H9 (cell line): ENCODE measurements at regions not wholly inside any gene's neighbourhood (a gene's known extent, or its start where the extent isn't known, plus 50 kb on each side); places are given as distances from the start of the nearest gene placed in this dataset.

Experiments
- DNase-seq: peaks from one replicate; pipeline ENCODE4 v3.0.0-alpha.2; 2017
- H2AFZ ChIP-seq: one replicate; pipeline ENCODE4 v1.6.1; 2013; ENCODE audit warnings: mild to moderate bottlenecking, low read length, control low read depth, moderate library complexity
- H2AK5ac ChIP-seq: 2 replicates; pipeline ENCODE4 v1.6.1; 2013; ENCODE audit warnings: low read length, control low read depth, mixed read lengths; ENCODE audit not compliant: insufficient read length
- H2BK120ac ChIP-seq: one replicate; pipeline ENCODE4 v1.6.1; 2013; ENCODE audit warnings: low read depth, mild to moderate bottlenecking, low read length, control low read depth, inconsistent platforms; ENCODE audit not compliant: poor library complexity, severe bottlenecking
- H2BK12ac ChIP-seq: 2 replicates; pipeline ENCODE4 v1.6.1; 2013; ENCODE audit warnings: low read length, control low read depth, mixed read lengths, low read depth; ENCODE audit not compliant: insufficient read length
- H2BK15ac ChIP-seq: 2 replicates; pipeline ENCODE4 v1.6.1; 2013; ENCODE audit warnings: low read depth, low read length, control low read depth
- H2BK20ac ChIP-seq: one replicate; pipeline ENCODE4 v1.6.1; 2013; ENCODE audit warnings: low read depth, mild to moderate bottlenecking, low read length, control low read depth, inconsistent platforms; ENCODE audit not compliant: poor library complexity, severe bottlenecking
- H2BK5ac ChIP-seq: 2 replicates; pipeline ENCODE4 v1.6.1; 2013; ENCODE audit warnings: low read length, control low read depth, mixed read lengths; ENCODE audit not compliant: insufficient read length
- H3K14ac ChIP-seq: 2 replicates; pipeline ENCODE4 v1.6.1; 2013; ENCODE audit warnings: low read length, control low read depth; ENCODE audit not compliant: insufficient read depth
- H3K18ac ChIP-seq: 2 replicates; pipeline ENCODE4 v1.6.1; 2013; ENCODE audit warnings: low read depth, mild to moderate bottlenecking, mixed read lengths, low read length, control low read depth; ENCODE audit not compliant: insufficient read length
- H3K23ac ChIP-seq: 2 replicates; pipeline ENCODE4 v1.6.1; 2013; ENCODE audit warnings: low read length, control low read depth, mixed read lengths, low read depth; ENCODE audit not compliant: insufficient read length
- H3K23me2 ChIP-seq: 2 replicates; pipeline ENCODE4 v1.6.1; 2013; ENCODE audit warnings: low read depth, mild to moderate bottlenecking, mixed read lengths, low read length, control low read depth; ENCODE audit not compliant: insufficient read length, poor library complexity, severe bottlenecking
- H3K27ac ChIP-seq: 2 replicates; pipeline ENCODE4 v1.5.1; 2013; ENCODE audit warnings: low read length, control low read depth, mixed read lengths, low read depth; ENCODE audit not compliant: insufficient read length
- H3K27me3 ChIP-seq: 2 replicates; pipeline ENCODE4 v1.6.1; 2013; ENCODE audit warnings: low read length, control low read depth, inconsistent platforms; ENCODE audit not compliant: insufficient read depth
- H3K4ac ChIP-seq: 2 replicates; pipeline ENCODE4 v1.6.1; 2013; ENCODE audit warnings: low read depth, mild to moderate bottlenecking, control low read depth, inconsistent platforms, low read length, moderate library complexity
- H3K4me1 ChIP-seq: 2 replicates; pipeline ENCODE4 v1.6.1; 2013; ENCODE audit warnings: low read length, control low read depth, inconsistent platforms; ENCODE audit not compliant: insufficient read depth
- H3K4me2 ChIP-seq: 2 replicates; pipeline ENCODE4 v1.6.1; 2013; ENCODE audit warnings: low read length, control low read depth, mixed read lengths; ENCODE audit not compliant: insufficient read length, insufficient read depth
- H3K56ac ChIP-seq: 2 replicates; pipeline ENCODE4 v1.6.1; 2013; ENCODE audit warnings: low read depth, mild to moderate bottlenecking, mixed read lengths, low read length, control low read depth; ENCODE audit not compliant: insufficient read length
- H3K79me1 ChIP-seq: 2 replicates; pipeline ENCODE4 v1.6.1; 2013; ENCODE audit warnings: low read depth, mild to moderate bottlenecking, moderate library complexity, low read length, control low read depth, inconsistent platforms; ENCODE audit not compliant: insufficient read depth, poor library complexity, severe bottlenecking
- H3K79me2 ChIP-seq: 2 replicates; pipeline ENCODE4 v1.6.1; 2013; ENCODE audit warnings: low read length, control low read depth, inconsistent platforms; ENCODE audit not compliant: insufficient read depth
- H3K9ac ChIP-seq: 2 replicates; pipeline ENCODE4 v1.6.1; 2013; ENCODE audit warnings: low read length, control low read depth, mixed read lengths; ENCODE audit not compliant: insufficient read length; ENCODE audit errors: extremely low read depth
- H3K9me3 ChIP-seq: one replicate; pipeline ENCODE4 v1.6.1; 2013; ENCODE audit warnings: low read depth, low read length, inconsistent platforms; ENCODE audit not compliant: control insufficient read depth
- H3T11ph ChIP-seq: one replicate; pipeline ENCODE4 v1.6.1; 2013; ENCODE audit warnings: mild to moderate bottlenecking, low read length, control low read depth, inconsistent platforms
- H4K20me1 ChIP-seq: one replicate; pipeline ENCODE4 v1.6.1; 2013; ENCODE audit not compliant: control insufficient read depth, insufficient read length, insufficient read depth
- H4K5ac ChIP-seq: 2 replicates; pipeline ENCODE4 v1.6.1; 2013; ENCODE audit warnings: low read depth, mild to moderate bottlenecking, mixed read lengths, low read length, control low read depth; ENCODE audit not compliant: insufficient read length
- H4K8ac ChIP-seq: replicated peaks from 2 replicates; pipeline ENCODE4 v1.6.1; 2013; ENCODE audit warnings: low read length, control low read depth, mixed read lengths, low read depth; ENCODE audit not compliant: insufficient read length
- H4K91ac ChIP-seq: 2 replicates; pipeline ENCODE4 v1.6.1; 2013; ENCODE audit warnings: low read depth, mild to moderate bottlenecking, moderate library complexity, mixed read lengths, low read length, control low read depth; ENCODE audit not compliant: insufficient read length
- H3K27ac Mint-ChIP-seq, 3 experiments: 2 replicates in 2 of 3; 3 replicates in 1 of 3; pipeline ENCODE4 v1.8.0; 2020 to 2021; ENCODE audit warnings: mixed read lengths in 3 of 3, mild to moderate bottlenecking in 1 of 3, moderate library complexity in 1 of 3
- H3K27me3 Mint-ChIP-seq: 2 replicates; pipeline ENCODE4 v1.8.0; 2021; ENCODE audit warnings: low read depth, mild to moderate bottlenecking, moderate library complexity, mixed read lengths
- H3K36me3 Mint-ChIP-seq, 3 experiments: 2 replicates in 2 of 3; 3 replicates in 1 of 3; pipeline ENCODE4 v1.8.0; 2020 to 2021; ENCODE audit warnings: low read depth in 3 of 3, mixed read lengths in 3 of 3; ENCODE audit not compliant: insufficient read depth in 1 of 3
- H3K4me1 Mint-ChIP-seq, 2 experiments: 2 replicates each; pipeline ENCODE4 v1.8.0; 2020; ENCODE audit warnings: mixed read lengths in 2 of 2
- H3K4me3 Mint-ChIP-seq, 2 experiments: 2 replicates in 1 of 2; 3 replicates in 1 of 2; pipeline ENCODE4 v1.8.0; 2020 to 2021; ENCODE audit warnings: mild to moderate bottlenecking in 2 of 2, mixed read lengths in 2 of 2, moderate library complexity in 1 of 2
- H3K9me3 Mint-ChIP-seq, 2 experiments: 2 replicates in 1 of 2; 3 replicates in 1 of 2; pipeline ENCODE4 v1.8.0; 2020; ENCODE audit warnings: mild to moderate bottlenecking in 2 of 2, mixed read lengths in 2 of 2, moderate library complexity in 1 of 2
- CTCF ChIP-seq: fragments of 200-600 bp; sonication (generic); conservative IDR thresholded peaks from 3 replicates; pipeline ENCODE4 v1.8.0; 2021; ENCODE audit warnings: antibody characterized with exemption, mild to moderate bottlenecking

- Histone ChIP-seq H2BK5ac (no peak overlapping the region), H3K14ac (no peak overlapping the region), H3K9me3 (no peaks in the 10 kb centered on the region), H4K8ac (no peak overlapping the region), H3K79me2 (no peaks in the 10 kb centered on the region), H3K27ac (no peak overlapping the region), H3K4ac (no peak overlapping the region), H3K9ac (no peak overlapping the region), H3T11ph (no peak overlapping the region), H3K56ac (no peak overlapping the region), H3K27me3 (no peaks in the 10 kb centered on the region), H2AFZ (no peak overlapping the region), H4K5ac (no peak overlapping the region), H3K79me1 (no peaks in the 10 kb centered on the region), H3K23me2 (no peaks in the 10 kb centered on the region), H4K91ac (no peak overlapping the region), H2BK15ac (no peak overlapping the region), H2BK20ac (no peak overlapping the region), H2BK120ac (no peak overlapping the region), H3K18ac (no peak overlapping the region), H2BK12ac (no peak overlapping the region), H3K23ac (no peak overlapping the region), H2AK5ac (no peak overlapping the region), H3K4me2 (no peak overlapping the region), H3K4me1 (no peaks in the 10 kb centered on the region), H4K20me1 (no peaks in the 10 kb centered on the region)
- no peak for TF ChIP-seq CTCF
- Mint-ChIP-seq H3K9me3 (no peaks in the 10 kb centered on the region; a peak in 2 of 5 replicates), H3K36me3 (no peaks in the 10 kb centered on the region; a peak in 1 of 7 replicates), H3K4me3 (no peak overlapping the region), H3K27me3 (no peaks in the 10 kb centered on the region), H3K27ac (no peak overlapping the region), H3K4me1 (no peaks in the 10 kb centered on the region)
- DNase-seq: no peak
Observed at GRCh38 chr21:22154579-22155274, 1156.5 kb downstream of the NCAM2 start.
